ENCODE measurements at regions not wholly inside any gene's neighbourhood (a gene's known extent, or its start where the extent isn't known, plus 50 kb on each side); places are given as distances from the start of the nearest gene placed in this dataset.

GRCh38 chr15:100761290-100761935 is 118.2 kb upstream of the ALDH1A3 start:
- no TSS peak for BruUV-seq (replicated peaks)
- ChIA-PET CTCF (no interaction called here), POLR2A (interaction anchor here (1.3 kb wide), 1 partner anchor 40 kb away, joined by 3 read pairs; no protein-coding TSS in a partner anchor), RAD21 (ENCODE audit: low non-redundant PET in 1 of 2, low total read pairs in 2 of 2, uncharacterized antibody in 2 of 2, unreplicated experiment in 2 of 2) (no interaction called here)
- Histone ChIP-seq H3K9me2 (ENCODE audit: insufficient read depth) (no peaks in the 10 kb centered on the region), H3K27ac (ENCODE audit: low read depth, low read length) (no peak overlapping the region), H3K4me3 (replicated peaks in 1 of 2; ENCODE audit: low read depth in 1 of 2, low read length in 2 of 2) (no peak overlapping the region), H3K79me2 (ENCODE audit: insufficient read depth, low read length) (no peaks in the 10 kb centered on the region), H3K9me3 (ENCODE audit: control insufficient read depth in 1 of 2, insufficient read depth in 1 of 2, low read depth in 1 of 2, low read length in 2 of 2) (no peaks in the 10 kb centered on the region), H3K27me3 (ENCODE audit: insufficient read depth, low read length) (no peaks in the 10 kb centered on the region), H3K4me2 (ENCODE audit: low read length) (no peak overlapping the region), H3K36me3 (ENCODE audit: control insufficient read depth in 1 of 2, insufficient read depth in 2 of 2, low read length in 2 of 2) (no peaks in the 10 kb centered on the region), H4K20me1 (ENCODE audit: insufficient read depth) (no peaks in the 10 kb centered on the region), H2AFZ (ENCODE audit: low read depth, low read length, poor library complexity, severe bottlenecking) (no peak overlapping the region), H3K9ac (ENCODE audit: low read length) (no peak overlapping the region), H3K4me1 (ENCODE audit: control insufficient read depth in 1 of 2, insufficient read depth in 2 of 2, low read length in 2 of 2) (peaks cover 29 to 81% of the 10 kb centered on the region in 2 experiments)
- intact Hi-C loops (cut with micrococcal nuclease), result no loop called here
- TF ChIP-seq SIN3A (IDR thresholded peaks at IDR 0.05; ENCODE audit: low read depth), result no peak
- TF ChIP-seq JUND (IDR thresholded peaks at IDR 0.05), result no peak
- no peak for TF ChIP-seq CBX3 (IDR thresholded peaks at IDR 0.05; ENCODE audit: low read depth)
- no peak for TF ChIP-seq CTCF (IDR thresholded peaks at IDR 0.05 in 2 of 3, conservative IDR thresholded peaks at IDR 0.05 in 1 of 3; ENCODE audit: borderline replicate concordance in 1 of 3, insufficient read depth in 1 of 3, low read depth in 2 of 3, low read length in 2 of 3)
- no peak for TF ChIP-seq ZNF274 (IDR thresholded peaks at IDR 0.05; ENCODE audit: low read depth, low read length)
- TF ChIP-seq TCF7L2 (IDR thresholded peaks at IDR 0.05; ENCODE audit: borderline replicate concordance, extremely low read depth, insufficient read depth, insufficient read length), result no peak
- TF ChIP-seq, protein P1, sequence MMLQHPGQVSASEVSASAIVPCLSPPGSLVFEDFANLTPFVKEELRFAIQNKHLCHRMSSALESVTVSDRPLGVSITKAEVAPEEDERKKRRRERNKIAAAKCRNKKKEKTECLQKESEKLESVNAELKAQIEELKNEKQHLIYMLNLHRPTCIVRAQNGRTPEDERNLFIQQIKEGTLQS (IDR thresholded peaks at IDR 0.05), result no peak
- no peak for TF ChIP-seq POLR2AphosphoS5 (IDR thresholded peaks at IDR 0.05; ENCODE audit: low read depth, low read length)
- no peak for TF ChIP-seq ELF1 (IDR thresholded peaks at IDR 0.05; ENCODE audit: borderline replicate concordance, low read depth)
- TF ChIP-seq ZFX (IDR thresholded peaks at IDR 0.05), result no peak
- TF ChIP-seq RAD21 (IDR thresholded peaks at IDR 0.05; ENCODE audit: low read depth), result no peak
- TF ChIP-seq EGR1 (IDR thresholded peaks at IDR 0.05; ENCODE audit: low read depth), result no peak
- TF ChIP-seq EZH2phosphoT487 (IDR thresholded peaks at IDR 0.05; ENCODE audit: borderline replicate concordance), result no peak
- TF ChIP-seq REST (IDR thresholded peaks at IDR 0.05; ENCODE audit: low read depth), result no peak
- no peak for TF ChIP-seq MAX (IDR thresholded peaks at IDR 0.05)
- TF ChIP-seq SRF (IDR thresholded peaks at IDR 0.05; ENCODE audit: low read depth), result no peak
- no peak for TF ChIP-seq EZH2 (IDR thresholded peaks at IDR 0.05)
- TF ChIP-seq, protein P2, sequence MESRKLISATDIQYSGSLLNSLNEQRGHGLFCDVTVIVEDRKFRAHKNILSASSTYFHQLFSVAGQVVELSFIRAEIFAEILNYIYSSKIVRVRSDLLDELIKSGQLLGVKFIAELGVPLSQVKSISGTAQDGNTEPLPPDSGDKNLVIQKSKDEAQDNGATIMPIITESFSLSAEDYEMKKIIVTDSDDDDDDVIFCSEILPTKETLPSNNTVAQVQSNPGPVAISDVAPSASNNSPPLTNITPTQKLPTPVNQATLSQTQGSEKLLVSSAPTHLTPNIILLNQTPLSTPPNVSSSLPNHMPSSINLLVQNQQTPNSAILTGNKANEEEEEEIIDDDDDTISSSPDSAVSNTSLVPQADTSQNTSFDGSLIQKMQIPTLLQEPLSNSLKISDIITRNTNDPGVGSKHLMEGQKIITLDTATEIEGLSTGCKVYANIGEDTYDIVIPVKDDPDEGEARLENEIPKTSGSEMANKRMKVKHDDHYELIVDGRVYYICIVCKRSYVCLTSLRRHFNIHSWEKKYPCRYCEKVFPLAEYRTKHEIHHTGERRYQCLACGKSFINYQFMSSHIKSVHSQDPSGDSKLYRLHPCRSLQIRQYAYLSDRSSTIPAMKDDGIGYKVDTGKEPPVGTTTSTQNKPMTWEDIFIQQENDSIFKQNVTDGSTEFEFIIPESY (IDR thresholded peaks at IDR 0.05; ENCODE audit: extremely low read depth, insufficient replicate concordance, low read length), result no peak
- ATAC-seq, result no peak
- DNase-seq (ENCODE audit: low read depth, low spot score), result no peak
